ENCODE measurements at regions not wholly inside any gene's neighbourhood (a gene's known extent, or its start where the extent isn't known, plus 50 kb on each side); places are given as distances from the start of the nearest gene placed in this dataset.

GRCh38 chr12:33587784-33588712 lies 148.4 kb upstream of the SYT10 start:
- no peak for TF ChIP-seq CTCF (IDR thresholded peaks at IDR 0.05; ENCODE audit: control insufficient read depth, extremely low read depth, insufficient read depth)
- H3K4me3 ChIP-seq (ENCODE audit: low read depth, low read length) = no peak overlapping the region
- no peak for DNase-seq (ENCODE audit: low read depth)

DNA sequence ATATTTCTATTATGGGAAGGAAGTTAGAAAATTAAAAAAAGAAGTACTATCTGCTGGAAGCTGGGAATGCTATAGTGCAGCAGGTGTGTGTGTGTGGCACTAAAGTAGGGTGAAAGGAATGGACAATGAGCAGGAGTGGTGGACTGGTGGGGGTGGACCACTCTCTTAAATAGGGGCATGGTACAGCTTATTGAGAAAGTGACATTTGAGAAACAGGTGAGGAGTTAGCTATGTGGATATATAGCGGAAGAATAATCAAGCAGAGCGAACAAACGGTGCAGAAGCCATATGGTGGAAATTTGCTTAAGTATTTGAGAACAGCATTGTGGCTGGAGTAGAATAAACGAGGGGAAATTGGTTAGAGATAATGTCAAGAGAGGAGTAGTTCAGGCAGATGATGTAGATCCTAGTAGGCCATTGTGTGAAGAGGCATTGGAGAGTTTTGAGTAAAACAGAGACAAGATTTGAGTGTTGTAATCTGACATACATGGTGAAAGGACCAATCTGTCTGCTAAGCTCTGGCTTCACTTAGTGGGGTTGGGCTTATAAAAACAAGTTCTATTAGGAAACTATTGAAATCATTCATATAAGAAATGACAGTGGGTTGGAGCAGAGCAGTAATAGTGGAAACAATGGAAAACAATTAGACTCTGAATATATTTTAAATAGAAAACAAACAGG lies 149.2 kb upstream of the SYT10 start:
- H3K4me3 ChIP-seq (ENCODE audit: low read depth, low read length) = no peak overlapping the region
- no peak for DNase-seq (ENCODE audit: low read depth)
- no peak for TF ChIP-seq CTCF (IDR thresholded peaks at IDR 0.05; ENCODE audit: control insufficient read depth, extremely low read depth, insufficient read depth)

DNA sequence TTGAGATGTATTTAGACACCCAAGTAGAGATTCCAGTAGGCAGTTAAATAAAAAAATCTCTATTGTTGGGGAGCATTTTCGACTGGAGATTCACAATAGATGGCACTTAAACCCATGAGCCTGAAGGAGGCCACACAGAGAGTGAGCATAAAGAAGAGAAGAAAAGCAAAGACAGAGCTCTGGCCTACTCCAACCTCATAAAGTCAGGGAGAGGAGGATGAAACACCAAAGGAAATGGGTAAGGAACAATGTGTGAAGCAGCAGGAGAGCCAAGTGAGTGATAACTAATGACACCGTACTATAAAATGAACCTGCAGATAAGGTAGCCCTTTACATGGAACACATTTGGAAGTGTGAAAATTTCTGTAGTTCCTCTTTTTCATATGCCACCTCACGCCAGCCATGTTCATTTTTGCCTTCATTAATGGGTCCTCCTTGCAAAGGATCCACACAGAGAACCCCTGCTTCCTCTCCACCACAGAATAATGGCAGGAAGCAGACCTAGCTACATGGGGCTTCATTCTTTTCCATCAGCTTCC lies 150.0 kb upstream of the SYT10 start:
- no peak for DNase-seq (ENCODE audit: low read depth)
- H3K4me3 ChIP-seq (ENCODE audit: low read depth, low read length) = no peak overlapping the region
- TF ChIP-seq CTCF (IDR thresholded peaks at IDR 0.05; ENCODE audit: control insufficient read depth, extremely low read depth, insufficient read depth) = no peak

DNA sequence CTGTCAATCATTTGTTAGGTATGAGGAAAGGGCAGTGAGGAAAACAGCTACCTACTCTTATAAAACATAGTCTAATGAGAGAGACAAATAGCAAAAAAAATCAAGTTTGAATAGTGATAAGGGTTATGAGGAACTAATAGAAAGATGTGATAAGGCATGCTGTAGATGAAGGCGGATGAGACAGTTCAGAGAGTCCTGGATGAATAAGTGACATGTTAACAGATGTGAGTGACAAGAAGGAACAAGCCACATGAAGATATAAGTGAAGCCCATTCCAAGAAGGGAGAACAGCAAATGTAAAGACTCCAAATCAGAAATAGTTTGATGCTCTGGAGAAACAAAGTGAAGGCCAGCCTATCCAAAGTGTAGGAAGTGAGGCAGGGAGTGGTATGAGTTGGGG lies 154.1 kb upstream of the SYT10 start:
- DNase-seq (ENCODE audit: low read depth) = no peak
- TF ChIP-seq CTCF (IDR thresholded peaks at IDR 0.05; ENCODE audit: control insufficient read depth, extremely low read depth, insufficient read depth) = no peak
- H3K4me3 ChIP-seq (ENCODE audit: low read depth, low read length) = no peak overlapping the region

- no peak for DNase-seq (ENCODE audit: low read depth)
- no peak overlapping the region for H3K4me3 ChIP-seq (ENCODE audit: low read depth, low read length)
- TF ChIP-seq CTCF (IDR thresholded peaks at IDR 0.05; ENCODE audit: control insufficient read depth, extremely low read depth, insufficient read depth) = no peak
Measured at GRCh38 chr12:33596061-33596460, 156.4 kb upstream of the SYT10 start.

DNA sequence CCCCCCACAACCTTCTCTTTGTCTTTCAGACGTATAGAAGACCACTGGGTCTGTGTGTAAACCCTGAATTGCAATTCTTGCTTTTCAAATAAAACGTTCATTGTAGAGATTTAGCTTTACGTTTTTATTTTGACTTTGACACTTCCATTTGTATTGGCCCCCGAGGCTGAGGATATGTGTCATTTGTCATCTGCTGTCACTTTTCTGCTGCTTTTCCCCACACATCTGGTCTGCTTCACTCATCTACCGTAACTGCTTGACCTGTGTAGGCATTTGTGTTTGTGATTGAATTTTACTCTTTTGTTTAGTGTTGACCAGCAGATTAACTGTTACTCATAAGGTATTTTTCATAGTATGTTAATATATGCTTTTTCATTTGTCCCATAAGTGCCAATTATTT lies 157.2 kb upstream of the SYT10 start:
- no peak for DNase-seq (ENCODE audit: low read depth)
- TF ChIP-seq CTCF (IDR thresholded peaks at IDR 0.05; ENCODE audit: control insufficient read depth, extremely low read depth, insufficient read depth) = no peak
- H3K4me3 ChIP-seq (ENCODE audit: low read depth, low read length) = no peak overlapping the region

Measured in LNCaP clone FGC (cell line).